Fibroblast of skin of scalp (primary cell): ENCODE measurements at regions not wholly inside any gene's neighbourhood (a gene's known extent, or its start where the extent isn't known, plus 50 kb on each side); places are given as distances from the start of the nearest gene placed in this dataset.
"Not testable (repeated sequence)": the region's sequence is repeated elsewhere in the genome, so short reads cannot be mapped to it uniquely, and the experiment has no call there.

ENCODE experiments used
- DNase-seq: peaks from one replicate; pipeline ENCODE4 v3.0.0-alpha.2; 2013

DNA sequence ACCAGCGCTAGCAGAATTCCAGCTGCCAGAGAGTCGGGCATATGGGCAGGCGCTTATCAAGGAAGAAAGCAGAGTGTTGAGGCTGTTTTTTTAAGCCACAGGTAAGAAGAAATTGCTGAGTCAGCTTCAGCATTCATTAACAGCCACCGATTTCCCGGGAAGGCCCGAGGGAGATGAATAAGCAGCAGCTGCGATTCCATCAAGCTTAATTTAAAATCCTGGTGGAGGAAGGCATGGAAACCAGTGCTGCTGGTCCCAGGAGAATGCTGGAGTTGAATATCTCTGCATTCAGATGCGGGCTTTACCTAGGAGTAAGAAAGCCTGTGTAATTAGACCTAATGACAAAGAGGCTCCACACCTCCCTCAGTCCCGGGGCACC is 168.8 kb downstream of the BRD1 start:
- no peak for DNase-seq

DNA sequence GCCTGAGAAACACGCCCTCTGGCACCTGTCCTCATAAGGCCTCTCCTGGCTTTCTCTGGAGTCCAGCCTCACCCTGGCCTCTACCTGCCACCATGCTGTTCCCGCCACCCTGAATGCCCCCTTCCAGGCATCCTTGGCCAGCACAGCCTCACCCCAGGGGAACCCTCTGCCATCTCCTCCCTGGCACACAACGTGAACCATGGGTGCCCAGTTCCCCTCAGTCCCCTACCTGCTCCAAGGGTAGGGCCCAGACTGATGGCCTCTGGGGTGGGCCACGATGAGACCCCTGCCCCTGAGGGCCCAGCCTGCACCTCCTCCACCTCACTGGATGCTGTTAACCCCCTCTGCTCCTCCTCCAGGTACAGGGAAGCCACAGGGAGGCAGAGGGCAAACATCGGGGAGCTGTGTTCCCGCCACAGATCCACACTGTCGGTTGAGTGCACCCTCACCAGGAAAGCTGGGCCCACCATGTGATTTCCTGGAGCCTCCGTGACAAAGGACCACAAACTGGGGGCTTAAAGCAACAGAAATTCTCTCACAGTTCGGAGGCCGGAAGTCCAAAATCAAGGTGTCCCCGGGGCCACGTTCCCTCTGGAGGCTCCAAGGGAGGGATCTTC is 169.6 kb downstream of the BRD1 start:
- no peak for DNase-seq

DNA sequence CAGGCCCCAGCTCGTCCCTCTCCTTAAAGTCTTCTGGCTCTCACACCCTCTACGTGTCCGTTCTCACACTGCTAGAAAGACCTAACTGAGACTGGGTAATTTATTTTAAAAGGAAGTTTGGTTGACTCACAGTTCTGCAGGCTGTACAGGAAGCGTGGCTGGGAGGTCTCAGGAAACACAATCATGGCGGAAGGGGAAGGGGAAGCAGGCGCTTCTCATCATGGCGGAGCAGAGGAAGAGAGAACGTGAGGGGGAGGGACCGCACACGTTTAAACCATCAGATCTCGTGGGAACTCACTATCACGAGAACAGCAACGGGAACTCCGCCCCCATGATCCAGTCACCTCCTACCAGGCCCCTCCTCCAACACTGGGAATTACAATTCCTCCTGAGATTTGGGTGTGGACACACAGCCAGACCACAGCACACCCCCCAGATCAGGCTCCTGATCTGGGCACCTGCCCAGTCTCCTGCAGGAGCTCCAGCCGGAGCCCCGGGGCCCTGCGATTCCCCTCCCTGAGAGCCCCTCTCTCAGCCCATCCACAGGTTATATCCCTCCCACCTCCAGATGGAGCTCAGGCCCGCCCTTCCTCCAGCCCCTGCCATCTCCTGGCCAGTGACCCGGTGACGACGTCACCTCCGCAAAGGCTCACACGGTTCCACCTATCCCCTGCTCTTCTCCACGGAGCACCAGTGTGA is 170.2 kb downstream of the BRD1 start:
- DNase-seq: no peak

DNA sequence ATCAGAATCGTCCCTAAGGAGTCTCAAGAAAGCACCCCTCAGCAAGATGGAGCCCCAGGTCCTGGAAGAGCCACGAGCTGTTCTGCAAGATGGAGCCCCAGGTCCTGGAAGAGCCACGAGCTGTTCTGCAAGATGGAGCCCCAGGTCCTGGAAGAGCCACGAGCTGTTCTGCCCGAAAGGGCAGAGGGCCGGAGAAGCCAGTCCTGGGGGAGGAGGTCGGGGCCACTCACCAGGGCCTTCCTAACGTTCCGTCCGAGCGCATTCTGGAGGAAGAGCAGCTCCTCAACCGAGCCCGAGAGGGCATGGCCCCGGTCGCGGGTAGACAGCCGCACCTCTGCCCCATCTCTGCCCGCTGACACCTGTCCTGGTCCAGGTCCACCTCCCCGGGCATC is 170.8 kb downstream of the BRD1 start:
- not testable (repeated sequence) for DNase-seq

GRCh38 chr22:49656291-49656851 is 171.3 kb downstream of the BRD1 start:
- DNase-seq: no peak

DNA sequence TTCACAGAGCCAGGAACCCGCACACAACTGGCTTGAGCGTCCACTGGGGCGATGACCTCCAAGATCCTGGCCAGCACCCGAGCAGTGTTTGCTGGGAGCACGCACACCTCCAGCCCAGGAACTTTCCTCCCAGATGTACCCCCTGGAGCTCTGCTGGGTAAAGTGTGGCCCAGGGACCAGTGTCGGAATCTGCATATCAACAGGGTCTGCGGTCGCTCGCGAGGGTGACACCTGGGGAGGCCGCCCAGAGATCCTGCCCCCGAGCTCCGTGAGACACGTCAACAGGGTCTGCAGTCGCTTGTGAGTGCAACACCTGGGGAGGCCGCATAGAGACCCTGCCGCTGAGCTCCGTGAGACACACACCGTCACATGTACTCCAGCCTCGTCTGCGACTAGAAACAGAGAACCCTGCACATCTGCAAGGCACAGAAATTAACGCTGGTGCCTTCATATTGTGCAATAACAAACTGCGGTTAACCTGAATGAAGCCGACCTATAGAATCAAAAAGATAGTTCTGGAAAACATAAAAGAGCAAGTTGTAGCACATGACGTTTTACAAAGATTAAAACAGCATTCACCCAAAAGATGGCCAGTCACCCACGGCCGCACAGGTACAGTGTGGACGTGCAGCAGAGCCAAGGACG is 172.4 kb downstream of the BRD1 start:
- no peak for DNase-seq

- peak; percentile 31 for DNase-seq
Measured at GRCh38 chr22:49650336-49651241, 177.1 kb downstream of the BRD1 start.

DNA sequence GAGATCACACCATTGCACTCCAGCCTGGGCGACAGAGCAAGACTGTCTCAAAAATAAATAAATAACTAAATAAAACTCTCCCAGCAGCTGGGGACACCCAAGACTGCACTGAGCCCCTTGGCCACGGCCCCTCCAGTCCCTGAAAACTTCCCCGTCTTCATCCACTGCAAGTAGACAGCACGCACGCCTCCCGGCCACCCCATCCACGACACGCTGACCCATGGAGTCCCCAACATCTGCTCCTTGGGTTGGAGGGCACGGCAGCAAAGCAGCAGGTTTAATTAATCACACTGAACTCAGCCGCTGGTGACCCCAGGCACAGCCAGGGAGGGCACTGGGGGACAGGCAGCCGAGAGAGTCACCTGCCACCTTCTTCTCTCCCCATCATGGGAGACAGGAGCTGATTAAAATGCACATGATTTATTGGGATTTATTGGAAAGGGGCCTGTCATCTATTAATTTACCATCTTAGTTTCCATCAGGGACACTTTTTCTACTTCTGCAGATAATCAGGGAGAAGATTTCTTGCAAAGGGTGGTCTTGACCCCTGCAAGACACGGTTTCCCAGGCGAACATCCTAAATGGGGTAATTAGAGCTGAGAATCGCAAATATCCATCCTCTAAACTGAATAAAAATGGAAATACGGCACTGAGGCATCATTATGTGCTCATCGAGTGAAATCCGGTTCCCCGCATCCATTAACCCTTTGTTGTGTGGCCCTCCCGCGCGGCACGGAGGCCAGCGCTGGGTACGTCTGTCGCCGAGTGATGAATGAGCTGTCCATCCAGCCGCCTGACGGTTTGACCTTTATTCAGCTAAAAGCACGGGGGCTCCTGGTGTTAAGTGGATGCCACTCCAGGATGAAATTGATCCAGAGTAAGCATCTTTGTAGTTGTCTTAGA is 178.3 kb downstream of the BRD1 start:
- no peak for DNase-seq

DNA sequence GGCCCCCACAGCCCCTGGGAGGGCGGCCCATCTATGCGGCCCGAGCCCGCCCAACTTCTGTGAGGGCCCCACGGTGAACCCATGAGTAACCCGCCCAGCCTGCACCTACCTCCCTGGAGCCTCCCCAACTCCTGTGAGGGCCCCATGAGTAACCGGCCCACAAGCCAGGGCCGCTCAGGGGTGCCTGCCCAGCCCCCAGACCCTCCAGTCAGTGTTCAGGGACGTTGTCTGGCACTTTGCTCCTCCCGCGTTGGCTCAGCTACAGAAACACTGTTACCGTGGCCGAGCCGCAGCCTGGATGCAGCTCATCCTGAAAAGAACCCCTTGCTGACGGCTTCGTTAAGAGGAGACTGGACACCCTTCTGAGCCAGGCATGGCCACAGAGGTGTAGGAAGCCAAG is 179.6 kb downstream of the BRD1 start:
- DNase-seq: no peak

GRCh38 chr22:49647627-49648026 is 180.0 kb downstream of the BRD1 start:
- DNase-seq: no peak

- no peak for DNase-seq
Measured at GRCh38 chr22:49646876-49647275, 180.8 kb downstream of the BRD1 start.

GRCh38 chr22:49645791-49646550 is 181.7 kb downstream of the BRD1 start:
- no peak for DNase-seq

- no peak for DNase-seq
Measured at GRCh38 chr22:49645257-49645656, 182.4 kb downstream of the BRD1 start.

GRCh38 chr22:49643998-49644397 is 183.7 kb downstream of the BRD1 start:
- DNase-seq: no peak

- no peak for DNase-seq
Measured at GRCh38 chr22:49643466-49643865, 184.2 kb downstream of the BRD1 start.

GRCh38 chr22:49642741-49643140 is 184.9 kb downstream of the BRD1 start:
- DNase-seq: no peak

GRCh38 chr22:49642331-49642730 is 185.3 kb downstream of the BRD1 start:
- DNase-seq: no peak

GRCh38 chr22:49641770-49642313 is 185.8 kb downstream of the BRD1 start:
- no peak for DNase-seq

DNA sequence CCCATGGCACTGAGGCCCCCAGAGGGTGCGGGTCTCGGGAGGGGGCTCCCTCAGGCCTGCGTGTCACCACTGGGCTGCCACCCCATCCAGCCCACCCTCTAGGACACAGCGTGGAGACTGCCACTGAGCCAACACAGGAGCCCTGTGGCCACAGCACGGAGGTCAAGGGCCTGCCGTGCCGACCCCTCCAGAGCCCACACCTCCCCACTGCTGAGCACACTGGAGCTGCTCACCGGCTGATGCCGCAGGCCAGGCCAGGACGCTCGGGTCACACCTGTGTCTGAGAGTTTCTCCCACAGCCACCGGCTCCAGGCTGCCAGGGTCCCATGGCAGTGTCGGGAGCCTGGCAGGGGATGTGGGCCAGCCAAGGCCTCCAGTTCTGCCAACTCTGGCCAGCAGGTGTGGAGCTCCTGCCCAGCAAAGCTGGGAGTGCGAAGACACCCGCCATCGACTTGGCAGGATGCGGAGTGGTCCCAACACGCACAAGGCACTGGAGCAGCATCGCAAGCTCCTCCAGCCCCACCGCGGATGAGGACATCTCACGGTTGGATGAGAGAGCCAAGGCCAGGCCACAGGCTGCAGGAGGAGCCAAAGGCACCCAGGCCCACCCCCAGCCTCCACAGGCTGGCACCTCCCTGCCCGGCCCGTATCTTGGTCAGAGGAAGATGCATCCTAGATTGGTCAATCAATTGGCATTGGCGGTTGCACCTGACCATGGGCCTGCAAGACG is 187.1 kb downstream of the BRD1 start:
- no peak for DNase-seq

DNA sequence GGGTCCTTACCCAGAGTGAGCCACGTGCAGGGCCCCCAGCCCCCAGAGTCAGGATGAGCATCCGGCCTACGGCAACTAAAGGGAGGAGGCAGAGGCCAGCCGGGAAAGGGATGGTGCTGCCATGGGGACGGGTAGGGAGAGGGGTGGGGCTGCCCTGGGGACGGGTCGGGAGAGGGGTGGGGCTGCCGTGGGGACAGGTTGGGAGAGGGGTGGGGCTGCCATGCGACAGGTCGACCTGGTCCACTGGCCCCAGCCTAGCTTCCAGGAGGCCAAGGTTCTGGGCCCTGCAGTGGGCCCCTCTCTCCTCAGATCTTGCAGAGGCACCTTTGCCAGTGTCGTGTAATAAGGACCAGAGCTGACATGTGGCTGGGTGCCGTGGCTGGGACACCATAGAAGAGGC is 187.7 kb downstream of the BRD1 start:
- DNase-seq: no peak
